ENCODE measurements at regions not wholly inside any gene's neighbourhood (a gene's known extent, or its start where the extent isn't known, plus 50 kb on each side); places are given as distances from the start of the nearest gene placed in this dataset.

- no peak for TF ChIP-seq CTCF (IDR thresholded peaks at IDR 0.05)
- DNase-seq (ENCODE audit: low spot score), result no peak
- ATAC-seq (ENCODE audit: low FRiP score), result no peak
Observed at GRCh38 chr4:108567831-108568230, 52.5 kb upstream of the RPL34 start.

GRCh38 chr4:108561116-108561515 lies 59.3 kb upstream of the RPL34 start:
- DNase-seq (ENCODE audit: low spot score), result no peak
- TF ChIP-seq CTCF (IDR thresholded peaks at IDR 0.05), result no peak
- ATAC-seq (ENCODE audit: low FRiP score), result no peak

GRCh38 chr4:108560616-108561015 lies 59.8 kb upstream of the RPL34 start:
- ATAC-seq (ENCODE audit: low FRiP score), result peak; percentile 41
- TF ChIP-seq CTCF (IDR thresholded peaks at IDR 0.05), result no peak
- DNase-seq (ENCODE audit: low spot score), result no peak

- ATAC-seq (ENCODE audit: low FRiP score), result no peak
- DNase-seq (ENCODE audit: low spot score), result no peak
- no peak for TF ChIP-seq CTCF (IDR thresholded peaks at IDR 0.05)
Observed at GRCh38 chr4:108559911-108560310, 60.5 kb upstream of the RPL34 start.

- DNase-seq (ENCODE audit: low spot score) (no peak), ATAC-seq (ENCODE audit: low FRiP score) (no peak)
- TF ChIP-seq CTCF (IDR thresholded peaks at IDR 0.05), result no peak
Observed at GRCh38 chr4:108559068-108559793, 61.1 kb upstream of the RPL34 start.

GRCh38 chr4:108556588-108557200 lies 63.7 kb upstream of the RPL34 start:
- no peak for ATAC-seq (ENCODE audit: low FRiP score)
- TF ChIP-seq CTCF (IDR thresholded peaks at IDR 0.05), result no peak

GRCh38 chr4:108556166-108556565 lies 64.2 kb upstream of the RPL34 start:
- DNase-seq (ENCODE audit: low spot score), result no peak
- no peak for TF ChIP-seq CTCF (IDR thresholded peaks at IDR 0.05)
- no peak for ATAC-seq (ENCODE audit: low FRiP score)

More at GRCh38 chr4:108556588-108557200, 63.7 kb upstream of the RPL34 start:
- no peak for DNase-seq (ENCODE audit: low spot score)

Data from omental fat pad (tissue), 3 donors.